Breast epithelium (tissue), 3 donors: ENCODE measurements at regions not wholly inside any gene's neighbourhood (a gene's known extent, or its start where the extent isn't known, plus 50 kb on each side); places are given as distances from the start of the nearest gene placed in this dataset.

ENCODE experiments used
- CTCF ChIP-seq, 3 donors: fragments of 450-650 bp; IDR thresholded peaks; one replicate each; pipeline ENCODE4 v1.5.1; 2016 to 2017; ENCODE audit warnings: antibody characterized with exemption in 3 of 3, mild to moderate bottlenecking in 3 of 3, moderate library complexity in 3 of 3
- POLR2A ChIP-seq: fragments of 450-650 bp; IDR thresholded peaks from one replicate; pipeline ENCODE4 v1.6.1; 2016; ENCODE audit warnings: antibody characterized with exemption, mild to moderate bottlenecking, moderate library complexity

GRCh38 chr14:83126076-83126475 is 1592.4 kb upstream of the SEL1L start:
- TF ChIP-seq CTCF (IDR thresholded peaks at IDR 0.05) (no peak), POLR2A (no peak)
